ENCODE measurements at regions not wholly inside any gene's neighbourhood (a gene's known extent, or its start where the extent isn't known, plus 50 kb on each side); places are given as distances from the start of the nearest gene placed in this dataset.

- TF ChIP-seq CHD7 (IDR thresholded peaks at IDR 0.05; ENCODE audit: insufficient replicate concordance, low read length), result peak; percentile 52
- no peak for TF ChIP-seq EGR1 (IDR thresholded peaks at IDR 0.05; ENCODE audit: borderline replicate concordance, low read depth, low read length)
- TF ChIP-seq TEAD4 (IDR thresholded peaks at IDR 0.05; ENCODE audit: low read depth, low read length), result peak; percentile 88
- no peak for TF ChIP-seq FOSL1 (IDR thresholded peaks at IDR 0.05; ENCODE audit: insufficient read depth, low read depth, low read length)
These were observed 184.8 kb upstream of the NRP1 start (continued) for GRCh38 chr10:33519130-33519860.

All from H1 (cell line).